ENCODE measurements at regions not wholly inside any gene's neighbourhood (a gene's known extent, or its start where the extent isn't known, plus 50 kb on each side); places are given as distances from the start of the nearest gene placed in this dataset.
A peak's percentile ranks its signal among the peaks of the same experiment; 100 is the strongest.

- intact Hi-C loops (cut with DNase I): loop anchor here in 1 of 2 donors (10.0 kb wide), 1 partner anchor 58 kb away; no protein-coding TSS in a partner anchor
- DNase-seq (no peak), ATAC-seq (peak in 1 of 2 donors; percentile 63)
Observed at GRCh38 chr9:16252616-16253015, 617.9 kb downstream of the BNC2 start.

- no peak for ATAC-seq
- intact Hi-C loops (cut with DNase I): loop anchor here in 1 of 2 donors (10.0 kb wide), 1 partner anchor 60 kb away; no protein-coding TSS in a partner anchor
Observed at GRCh38 chr9:16254674-16255073, 615.8 kb downstream of the BNC2 start.

DNA sequence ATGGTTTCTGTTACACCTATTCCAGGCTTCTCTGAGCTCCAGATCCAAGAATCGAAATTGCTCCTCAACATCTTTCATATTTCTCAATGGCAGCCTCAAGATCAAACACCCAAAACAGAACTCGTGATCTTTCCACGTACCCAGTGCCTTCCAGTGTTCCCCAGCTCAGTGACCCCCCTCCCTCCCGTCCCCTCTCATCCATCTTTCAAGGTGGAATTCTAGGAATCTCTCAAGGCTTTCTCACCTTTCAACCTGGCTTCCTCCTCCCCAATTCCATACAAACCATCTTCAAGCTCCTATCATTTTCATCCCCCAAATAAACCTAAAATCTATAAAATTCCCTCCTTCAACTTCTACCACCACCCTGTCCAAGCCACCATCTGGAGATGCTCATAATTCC lies 615.3 kb downstream of the BNC2 start:
- ATAC-seq (no peak), DNase-seq (no peak)
- intact Hi-C loops (cut with DNase I): loop anchor here in 1 of 2 donors (10.0 kb wide), 1 partner anchor 60 kb away; no protein-coding TSS in a partner anchor

More at GRCh38 chr9:16254674-16255073, 615.8 kb downstream of the BNC2 start:
- DNase-seq: no peak

DNA sequence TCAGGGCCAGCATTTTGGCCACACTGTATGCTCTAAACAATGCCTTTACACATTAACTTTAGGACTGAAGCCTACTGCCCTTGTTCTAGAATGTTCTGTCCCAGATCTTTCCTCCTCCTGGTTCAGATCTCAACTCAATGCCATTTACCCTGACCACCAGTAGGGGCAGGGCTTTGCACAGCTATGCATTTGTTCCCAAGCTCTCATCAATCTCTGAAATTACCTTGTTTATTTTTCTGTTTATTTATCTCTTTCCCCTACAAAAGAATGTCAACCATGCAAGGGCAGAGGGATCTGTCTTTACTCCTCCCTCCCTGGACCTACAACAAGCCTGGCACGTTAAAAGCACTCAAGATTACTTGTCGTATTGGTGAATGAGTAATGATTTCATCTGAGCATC lies 612.9 kb downstream of the BNC2 start:
- DNase-seq: no peak
- ATAC-seq: peak in 1 of 2 donors; percentile 42
- intact Hi-C loops (cut with DNase I): loop anchor here in 1 of 2 donors (10.0 kb wide), 1 partner anchor 63 kb away; no protein-coding TSS in a partner anchor

GRCh38 chr9:16258191-16258590 lies 612.3 kb downstream of the BNC2 start:
- DNase-seq (no peak), ATAC-seq (no peak)
- intact Hi-C loops (cut with DNase I): loop anchor here in 1 of 2 donors (10.0 kb wide), 1 partner anchor 63 kb away; no protein-coding TSS in a partner anchor

GRCh38 chr9:16258708-16259107 lies 611.8 kb downstream of the BNC2 start:
- intact Hi-C loops (cut with DNase I): loop anchor here in 1 of 2 donors (10.0 kb wide), 1 partner anchor 64 kb away; no protein-coding TSS in a partner anchor
- peak in 1 of 2 donors; percentile 60 for ATAC-seq
- no peak for DNase-seq

GRCh38 chr9:16262477-16263261 lies 607.8 kb downstream of the BNC2 start:
- intact Hi-C loops (cut with DNase I): no loop called here
- no peak for ATAC-seq

DNA sequence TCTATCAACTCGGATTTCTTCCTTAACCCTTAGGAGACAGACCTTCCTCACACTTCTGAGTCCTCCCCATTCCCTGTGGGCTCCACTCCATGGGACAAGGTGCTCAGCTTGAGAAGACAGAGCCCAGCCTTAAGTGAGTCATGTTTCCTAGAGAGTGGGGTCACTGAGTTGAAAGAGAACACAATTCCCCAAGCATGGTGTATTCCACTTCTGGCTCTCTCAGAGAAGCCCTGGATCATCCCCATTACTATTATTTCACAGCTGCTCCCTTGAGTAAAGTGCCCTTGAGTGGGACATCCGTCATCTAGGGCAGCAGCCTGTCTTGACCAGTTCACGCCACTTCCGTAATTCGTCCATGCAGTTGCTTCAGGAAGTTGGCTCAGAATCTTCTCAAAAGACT lies 604.8 kb downstream of the BNC2 start:
- intact Hi-C loops (cut with DNase I): no loop called here

More at GRCh38 chr9:16262477-16263261, 607.8 kb downstream of the BNC2 start:
- DNase-seq: no peak

DNA sequence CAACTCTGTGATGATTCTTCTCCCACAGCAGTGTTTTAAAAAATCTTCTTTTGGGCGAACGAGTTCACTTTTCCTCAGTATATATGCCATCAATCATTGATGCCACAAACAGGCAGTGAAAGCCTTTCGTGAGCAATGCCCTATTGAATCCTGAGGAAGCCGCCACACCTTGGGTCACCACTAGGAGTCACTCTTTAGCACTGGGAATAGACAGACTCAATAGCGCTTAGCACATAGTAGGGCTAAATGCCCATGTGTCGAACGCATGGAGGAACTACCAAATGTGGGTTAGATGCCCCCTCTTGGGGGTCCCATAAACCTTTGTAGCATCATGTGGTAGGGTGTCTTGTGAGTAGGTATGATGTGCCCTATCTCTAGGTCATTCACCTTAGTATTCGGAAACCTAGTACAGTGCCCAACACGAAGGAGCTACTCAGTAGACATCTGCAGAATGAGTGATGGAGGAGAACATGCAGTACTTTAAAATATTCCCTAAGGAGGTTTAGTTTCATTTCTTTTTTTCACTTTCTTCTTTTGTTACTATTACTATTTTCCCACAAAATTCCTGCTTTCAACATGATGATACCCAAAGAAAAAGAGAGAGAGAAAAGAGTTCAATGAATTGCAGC lies 603.7 kb downstream of the BNC2 start:
- no peak for ATAC-seq

More for the DNA sequence above, 604.8 kb downstream of the BNC2 start:
- ATAC-seq (no peak), DNase-seq (no peak)

GRCh38 chr9:16267281-16268066 lies 603.0 kb downstream of the BNC2 start:
- DNase-seq (no peak), ATAC-seq (peak; percentile 32 to 36)
- intact Hi-C loops (cut with DNase I): no loop called here

More for the DNA sequence above, 603.7 kb downstream of the BNC2 start:
- no peak for DNase-seq
- intact Hi-C loops (cut with DNase I): no loop called here

- DNase-seq (no peak), ATAC-seq (peak; percentile 41 to 61)
- intact Hi-C loops (cut with DNase I): no loop called here
Observed at GRCh38 chr9:16268067-16268881, 602.2 kb downstream of the BNC2 start.

DNA sequence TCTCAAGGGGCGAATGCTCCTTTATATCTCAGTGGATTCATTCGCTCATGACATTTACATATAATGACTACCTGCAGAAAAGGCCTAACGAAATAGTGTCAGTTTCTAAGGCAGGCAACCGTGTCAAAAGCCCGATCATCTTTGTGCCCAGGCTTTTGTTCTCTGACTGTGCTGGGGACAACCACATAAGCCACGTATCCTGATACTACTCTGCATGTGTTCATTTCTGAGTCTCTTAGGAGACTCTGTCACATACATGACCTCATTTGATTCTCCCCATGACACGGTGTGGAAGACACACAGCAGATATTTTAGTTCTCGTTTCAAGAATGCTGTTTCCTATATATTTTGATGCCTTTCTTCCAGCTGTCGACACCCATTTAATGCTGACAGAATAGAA lies 598.5 kb downstream of the BNC2 start:
- DNase-seq (no peak), ATAC-seq (no peak)
- intact Hi-C loops (cut with DNase I): no loop called here

DNA sequence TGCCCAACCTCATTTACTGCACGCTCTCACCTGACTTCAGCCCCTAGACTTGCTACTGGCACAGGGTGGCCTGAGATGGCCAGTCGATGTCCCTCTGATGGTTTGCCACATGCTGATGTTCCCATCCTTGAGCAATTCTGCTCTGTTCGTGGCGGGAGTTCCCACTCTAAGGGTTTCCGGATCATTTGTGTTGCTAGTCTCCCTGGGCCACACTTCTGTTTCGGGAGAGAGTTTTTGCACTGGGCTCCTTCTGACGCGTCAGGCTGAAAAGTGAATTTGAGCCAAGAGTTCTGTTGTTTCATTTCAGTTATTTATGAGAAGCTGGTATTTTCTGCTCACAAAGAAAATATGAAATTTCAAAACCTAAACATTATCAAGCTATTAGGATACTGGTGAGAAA lies 597.7 kb downstream of the BNC2 start:
- DNase-seq (no peak), ATAC-seq (peak in 1 of 2 donors; percentile 32)
- intact Hi-C loops (cut with DNase I): no loop called here

DNA sequence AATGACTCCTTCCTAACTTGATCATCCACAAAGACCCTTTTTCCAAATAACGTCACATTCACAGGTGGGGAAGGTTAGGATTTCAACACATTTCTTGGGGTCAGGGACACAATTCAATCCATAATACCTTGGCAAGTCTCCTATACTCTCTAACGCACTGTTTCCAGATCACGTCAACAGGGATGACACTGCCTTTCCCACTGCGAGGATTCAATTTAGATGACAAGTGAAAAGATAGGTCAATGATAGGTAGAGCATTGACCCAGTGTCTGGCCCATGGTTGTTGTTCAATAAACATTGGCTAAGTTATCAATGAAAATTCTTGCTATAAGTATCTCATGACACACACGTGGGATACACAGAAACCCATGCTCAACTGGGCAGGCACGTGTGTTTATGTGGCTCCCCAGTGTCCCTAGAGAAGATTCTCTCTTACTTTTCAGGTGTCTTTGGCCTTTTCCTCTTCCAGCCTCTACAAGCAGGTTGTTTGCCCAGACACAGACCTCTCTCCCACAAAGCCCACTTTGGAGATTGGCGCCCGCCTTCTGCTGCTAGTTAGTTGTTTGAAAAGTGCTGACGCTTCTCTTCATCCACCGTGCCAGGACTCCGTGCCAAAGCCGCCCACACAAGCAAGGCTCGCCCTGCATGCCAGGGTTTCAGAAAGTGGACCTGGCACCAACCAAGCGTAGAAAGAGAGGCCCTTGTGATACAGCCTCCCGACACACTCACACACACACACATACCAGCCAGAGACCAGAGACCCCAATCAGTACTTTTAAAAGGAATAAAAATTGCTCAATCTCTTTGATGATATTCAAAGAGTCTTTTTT lies 594.5 kb downstream of the BNC2 start:
- DNase-seq (peak; percentile 43), ATAC-seq (peak; percentile 84 to 87)
- intact Hi-C loops (cut with DNase I): no loop called here

DNA sequence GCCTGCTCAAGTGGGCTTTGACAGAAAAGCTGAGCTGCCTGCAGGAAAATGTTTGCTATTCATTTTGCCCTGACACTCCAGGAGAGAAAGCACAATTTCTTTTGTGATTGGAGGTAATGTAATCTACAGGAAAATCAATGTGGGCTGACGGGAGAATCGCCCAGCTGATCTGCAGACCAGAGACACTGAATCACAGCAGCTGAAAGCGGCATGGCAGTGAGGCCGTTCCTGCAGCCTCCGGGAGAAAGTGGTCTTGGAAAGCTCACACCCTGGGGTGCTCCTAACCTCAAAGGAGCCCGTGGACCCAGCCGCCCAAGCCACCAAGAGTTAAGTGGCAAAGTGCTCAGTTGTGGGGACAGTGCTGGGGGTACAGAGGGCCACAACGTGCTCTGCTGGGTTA lies 593.6 kb downstream of the BNC2 start:
- no peak for DNase-seq
- no peak for ATAC-seq
- intact Hi-C loops (cut with DNase I): no loop called here

GRCh38 chr9:16277471-16277960 lies 593.0 kb downstream of the BNC2 start:
- intact Hi-C loops (cut with DNase I): no loop called here
- no peak for DNase-seq
- no peak for ATAC-seq

DNA sequence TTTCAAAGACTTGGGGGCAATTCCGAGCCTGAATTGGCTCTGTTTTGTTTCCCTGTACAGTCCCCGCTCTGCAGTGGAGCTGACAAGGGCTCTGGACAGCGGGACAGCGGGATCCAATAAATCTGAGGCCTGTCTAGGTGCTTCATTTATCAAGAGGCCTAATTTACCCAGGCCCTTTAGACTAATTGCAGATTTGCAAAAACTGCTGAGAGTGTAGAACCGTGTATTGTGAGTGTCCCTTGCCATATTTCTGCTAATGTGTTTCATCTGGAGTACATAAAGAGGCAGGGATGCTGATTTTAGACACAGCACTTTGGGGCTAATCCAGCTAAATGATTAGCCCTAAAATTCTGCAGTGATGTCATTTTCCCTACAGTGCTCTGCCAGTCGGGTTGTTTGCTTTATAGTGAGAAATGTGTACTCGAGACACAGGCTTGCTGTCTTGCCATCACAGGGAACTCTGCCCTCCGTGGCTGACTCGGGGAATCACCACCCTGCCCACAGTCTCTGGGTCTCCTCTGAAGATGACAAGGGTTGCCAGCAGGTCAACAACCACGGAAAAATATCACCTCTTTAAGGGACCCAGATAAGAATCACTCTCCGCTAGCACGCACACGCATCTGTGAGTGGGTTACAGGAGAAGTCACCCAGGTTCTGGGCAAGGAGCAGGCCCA lies 592.0 kb downstream of the BNC2 start:
- no peak for DNase-seq
- no peak for ATAC-seq
- intact Hi-C loops (cut with DNase I): no loop called here
